HepG2 (cell line): ENCODE measurements at regions not wholly inside any gene's neighbourhood (a gene's known extent, or its start where the extent isn't known, plus 50 kb on each side); places are given as distances from the start of the nearest gene placed in this dataset.

Experiments
- FOXK2 ChIP-seq: fragments of 450-650 bp; IDR thresholded peaks from 2 replicates; pipeline ENCODE4 v1.6.1; 2016
- GATA4 ChIP-seq: sonication (generic); IDR thresholded peaks from 2 replicates; pipeline ENCODE4 v1.6.1; 2016; ENCODE audit warnings: antibody characterized with exemption, low read depth, borderline replicate concordance
- HDAC1 ChIP-seq: sonication (generic); formaldehyde crosslinking; IDR thresholded peaks from 2 replicates; pipeline ENCODE4 v1.5.1; 2020; ENCODE audit warnings: mild to moderate bottlenecking, missing genetic modification reagents
- MZF1 ChIP-seq: sonication (generic); formaldehyde crosslinking; IDR thresholded peaks from 2 replicates; pipeline ENCODE4 v1.8.1; 2023; ENCODE audit warnings: mild to moderate bottlenecking, missing genetic modification reagents, borderline replicate concordance
- NCOA2 ChIP-seq: sonication (generic); formaldehyde crosslinking; IDR thresholded peaks from 2 replicates; pipeline ENCODE4 v1.8.0; 2022; ENCODE audit warnings: inconsistent platforms
- NFIC ChIP-seq: IDR thresholded peaks from 2 replicates; pipeline ENCODE4 v1.6.1; 2012; ENCODE audit warnings: mild to moderate bottlenecking, low read length, inconsistent platforms
- RARA ChIP-seq: IDR thresholded peaks from 2 replicates; pipeline ENCODE4 v1.6.1; 2016; ENCODE audit warnings: missing genetic modification reagents, missing compliant biosample characterization
- RCOR2 ChIP-seq: IDR thresholded peaks from 2 replicates; pipeline ENCODE4 v1.6.1; 2016; ENCODE audit warnings: missing biosample characterization, missing genetic modification reagents
- SAP130 ChIP-seq: IDR thresholded peaks from 2 replicates; pipeline ENCODE4 v1.6.1; 2016; ENCODE audit warnings: low read depth
- SIX1 ChIP-seq: sonication (generic); formaldehyde crosslinking; IDR thresholded peaks from 2 replicates; pipeline ENCODE4 v1.4.0; 2020; ENCODE audit warnings: missing genetic modification reagents, borderline replicate concordance
- ZNF12 ChIP-seq: sonication (generic); formaldehyde crosslinking; IDR thresholded peaks from 2 replicates; pipeline ENCODE4 v1.5.0; 2020; ENCODE audit warnings: missing genetic modification reagents
- ZNF614 ChIP-seq: IDR thresholded peaks from 2 replicates; pipeline ENCODE4 v1.6.1; 2018; ENCODE audit warnings: missing biosample characterization, missing genetic modification reagents, inconsistent platforms, borderline replicate concordance
- ZNF644 ChIP-seq: IDR thresholded peaks from 2 replicates; pipeline ENCODE4 v1.6.1; 2016; ENCODE audit warnings: low read depth
- TF ChIP-seq, protein P1 (sequence below): sonication (generic); formaldehyde crosslinking; IDR thresholded peaks from 2 replicates; pipeline ENCODE4 v1.4.0; 2020; ENCODE audit warnings: missing genetic modification reagents
- TF ChIP-seq, protein P2 (sequence below): sonication (generic); formaldehyde crosslinking; IDR thresholded peaks from 2 replicates; pipeline ENCODE4 v1.4.0; 2020; ENCODE audit warnings: mild to moderate bottlenecking, low read depth, missing genetic modification reagents
- TF ChIP-seq, protein P3 (sequence below): sonication (generic); formaldehyde crosslinking; IDR thresholded peaks from 2 replicates; pipeline ENCODE4 v1.5.1; 2020; ENCODE audit warnings: mild to moderate bottlenecking, missing genetic modification reagents, borderline replicate concordance
- TF ChIP-seq, protein P4 (sequence below): sonication (generic); formaldehyde crosslinking; IDR thresholded peaks from 2 replicates; pipeline ENCODE4 v1.8.1; 2023; ENCODE audit warnings: mild to moderate bottlenecking, missing genetic modification reagents
- TF ChIP-seq, protein P5 (sequence below): IDR thresholded peaks from 2 replicates; pipeline ENCODE4 v1.4.0; 2020; ENCODE audit warnings: mild to moderate bottlenecking, missing genetic modification reagents

DNA sequence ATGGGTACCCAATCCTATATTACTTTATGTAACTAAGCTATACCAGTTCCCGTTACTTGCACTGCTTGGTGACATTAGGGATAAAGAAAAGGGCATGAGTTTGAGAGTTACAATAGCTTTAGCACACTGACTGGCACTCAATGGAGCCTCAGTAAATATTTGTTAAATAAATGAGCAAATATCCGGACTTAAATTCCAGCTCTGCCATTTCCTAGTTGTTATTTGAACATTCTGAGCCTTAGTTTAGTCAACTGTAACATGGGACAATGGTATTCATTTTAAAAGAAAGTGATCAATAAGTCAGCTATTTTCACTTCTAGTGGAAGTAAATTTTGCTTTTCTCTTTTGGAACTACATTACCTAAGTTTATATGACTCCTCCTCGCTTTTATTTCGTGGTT is 198.7 kb downstream of the ZC3H11B start (continued):
- TF ChIP-seq, protein P1, sequence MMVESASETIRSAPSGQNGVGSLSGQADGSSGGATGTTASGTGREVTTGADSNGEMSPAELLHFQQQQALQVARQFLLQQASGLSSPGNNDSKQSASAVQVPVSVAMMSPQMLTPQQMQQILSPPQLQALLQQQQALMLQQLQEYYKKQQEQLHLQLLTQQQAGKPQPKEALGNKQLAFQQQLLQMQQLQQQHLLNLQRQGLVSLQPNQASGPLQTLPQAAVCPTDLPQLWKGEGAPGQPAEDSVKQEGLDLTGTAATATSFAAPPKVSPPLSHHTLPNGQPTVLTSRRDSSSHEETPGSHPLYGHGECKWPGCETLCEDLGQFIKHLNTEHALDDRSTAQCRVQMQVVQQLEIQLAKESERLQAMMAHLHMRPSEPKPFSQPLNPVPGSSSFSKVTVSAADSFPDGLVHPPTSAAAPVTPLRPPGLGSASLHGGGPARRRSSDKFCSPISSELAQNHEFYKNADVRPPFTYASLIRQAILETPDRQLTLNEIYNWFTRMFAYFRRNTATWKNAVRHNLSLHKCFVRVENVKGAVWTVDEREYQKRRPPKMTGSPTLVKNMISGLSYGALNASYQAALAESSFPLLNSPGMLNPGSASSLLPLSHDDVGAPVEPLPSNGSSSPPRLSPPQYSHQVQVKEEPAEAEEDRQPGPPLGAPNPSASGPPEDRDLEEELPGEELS (CRISPR knock-in tag): peak; percentile 76
- TF ChIP-seq, protein P2, sequence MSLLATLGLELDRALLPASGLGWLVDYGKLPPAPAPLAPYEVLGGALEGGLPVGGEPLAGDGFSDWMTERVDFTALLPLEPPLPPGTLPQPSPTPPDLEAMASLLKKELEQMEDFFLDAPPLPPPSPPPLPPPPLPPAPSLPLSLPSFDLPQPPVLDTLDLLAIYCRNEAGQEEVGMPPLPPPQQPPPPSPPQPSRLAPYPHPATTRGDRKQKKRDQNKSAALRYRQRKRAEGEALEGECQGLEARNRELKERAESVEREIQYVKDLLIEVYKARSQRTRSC (CRISPR knock-in tag): no peak
- TF ChIP-seq HDAC1 (peak; percentile 46; the same call in 1 of the 2 replicates), ZNF614 (0 out of 2 replicates have a peak, but pooled peaks have one; percentile 43), ZNF12 (peak; percentile 75; the same call in 1 of the 2 replicates), RCOR2 (CRISPR knock-in tag) (peak; percentile 83), NFIC (peak; percentile 79; the same call in 1 of the 2 replicates), ZNF644 (CRISPR knock-in tag) (0 out of 2 replicates have a peak, but pooled peaks have one; percentile 38), GATA4 (peak; percentile 44; the same call in 1 of the 2 replicates), SAP130 (CRISPR knock-in tag) (peak; percentile 50; the same call in 1 of the 2 replicates), NCOA2 (CRISPR knock-in tag) (peak; percentile 85), MZF1 (CRISPR knock-in tag) (no peak), SIX1 (CRISPR knock-in tag) (peak; percentile 64; the same call in 1 of the 2 replicates), RARA (peak; percentile 80), FOXK2 (no peak)
- TF ChIP-seq, protein P3, sequence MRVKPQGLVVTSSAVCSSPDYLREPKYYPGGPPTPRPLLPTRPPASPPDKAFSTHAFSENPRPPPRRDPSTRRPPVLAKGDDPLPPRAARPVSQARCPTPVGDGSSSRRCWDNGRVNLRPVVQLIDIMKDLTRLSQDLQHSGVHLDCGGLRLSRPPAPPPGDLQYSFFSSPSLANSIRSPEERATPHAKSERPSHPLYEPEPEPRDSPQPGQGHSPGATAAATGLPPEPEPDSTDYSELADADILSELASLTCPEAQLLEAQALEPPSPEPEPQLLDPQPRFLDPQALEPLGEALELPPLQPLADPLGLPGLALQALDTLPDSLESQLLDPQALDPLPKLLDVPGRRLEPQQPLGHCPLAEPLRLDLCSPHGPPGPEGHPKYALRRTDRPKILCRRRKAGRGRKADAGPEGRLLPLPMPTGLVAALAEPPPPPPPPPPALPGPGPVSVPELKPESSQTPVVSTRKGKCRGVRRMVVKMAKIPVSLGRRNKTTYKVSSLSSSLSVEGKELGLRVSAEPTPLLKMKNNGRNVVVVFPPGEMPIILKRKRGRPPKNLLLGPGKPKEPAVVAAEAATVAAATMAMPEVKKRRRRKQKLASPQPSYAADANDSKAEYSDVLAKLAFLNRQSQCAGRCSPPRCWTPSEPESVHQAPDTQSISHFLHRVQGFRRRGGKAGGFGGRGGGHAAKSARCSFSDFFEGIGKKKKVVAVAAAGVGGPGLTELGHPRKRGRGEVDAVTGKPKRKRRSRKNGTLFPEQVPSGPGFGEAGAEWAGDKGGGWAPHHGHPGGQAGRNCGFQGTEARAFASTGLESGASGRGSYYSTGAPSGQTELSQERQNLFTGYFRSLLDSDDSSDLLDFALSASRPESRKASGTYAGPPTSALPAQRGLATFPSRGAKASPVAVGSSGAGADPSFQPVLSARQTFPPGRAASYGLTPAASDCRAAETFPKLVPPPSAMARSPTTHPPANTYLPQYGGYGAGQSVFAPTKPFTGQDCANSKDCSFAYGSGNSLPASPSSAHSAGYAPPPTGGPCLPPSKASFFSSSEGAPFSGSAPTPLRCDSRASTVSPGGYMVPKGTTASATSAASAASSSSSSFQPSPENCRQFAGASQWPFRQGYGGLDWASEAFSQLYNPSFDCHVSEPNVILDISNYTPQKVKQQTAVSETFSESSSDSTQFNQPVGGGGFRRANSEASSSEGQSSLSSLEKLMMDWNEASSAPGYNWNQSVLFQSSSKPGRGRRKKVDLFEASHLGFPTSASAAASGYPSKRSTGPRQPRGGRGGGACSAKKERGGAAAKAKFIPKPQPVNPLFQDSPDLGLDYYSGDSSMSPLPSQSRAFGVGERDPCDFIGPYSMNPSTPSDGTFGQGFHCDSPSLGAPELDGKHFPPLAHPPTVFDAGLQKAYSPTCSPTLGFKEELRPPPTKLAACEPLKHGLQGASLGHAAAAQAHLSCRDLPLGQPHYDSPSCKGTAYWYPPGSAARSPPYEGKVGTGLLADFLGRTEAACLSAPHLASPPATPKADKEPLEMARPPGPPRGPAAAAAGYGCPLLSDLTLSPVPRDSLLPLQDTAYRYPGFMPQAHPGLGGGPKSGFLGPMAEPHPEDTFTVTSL (CRISPR knock-in tag): peak; percentile 92; the same call in 1 of the 2 replicates
- TF ChIP-seq, protein P4, sequence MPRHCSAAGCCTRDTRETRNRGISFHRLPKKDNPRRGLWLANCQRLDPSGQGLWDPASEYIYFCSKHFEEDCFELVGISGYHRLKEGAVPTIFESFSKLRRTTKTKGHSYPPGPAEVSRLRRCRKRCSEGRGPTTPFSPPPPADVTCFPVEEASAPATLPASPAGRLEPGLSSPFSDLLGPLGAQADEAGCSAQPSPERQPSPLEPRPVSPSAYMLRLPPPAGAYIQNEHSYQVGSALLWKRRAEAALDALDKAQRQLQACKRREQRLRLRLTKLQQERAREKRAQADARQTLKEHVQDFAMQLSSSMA (CRISPR knock-in tag): no peak
- TF ChIP-seq, protein P5, sequence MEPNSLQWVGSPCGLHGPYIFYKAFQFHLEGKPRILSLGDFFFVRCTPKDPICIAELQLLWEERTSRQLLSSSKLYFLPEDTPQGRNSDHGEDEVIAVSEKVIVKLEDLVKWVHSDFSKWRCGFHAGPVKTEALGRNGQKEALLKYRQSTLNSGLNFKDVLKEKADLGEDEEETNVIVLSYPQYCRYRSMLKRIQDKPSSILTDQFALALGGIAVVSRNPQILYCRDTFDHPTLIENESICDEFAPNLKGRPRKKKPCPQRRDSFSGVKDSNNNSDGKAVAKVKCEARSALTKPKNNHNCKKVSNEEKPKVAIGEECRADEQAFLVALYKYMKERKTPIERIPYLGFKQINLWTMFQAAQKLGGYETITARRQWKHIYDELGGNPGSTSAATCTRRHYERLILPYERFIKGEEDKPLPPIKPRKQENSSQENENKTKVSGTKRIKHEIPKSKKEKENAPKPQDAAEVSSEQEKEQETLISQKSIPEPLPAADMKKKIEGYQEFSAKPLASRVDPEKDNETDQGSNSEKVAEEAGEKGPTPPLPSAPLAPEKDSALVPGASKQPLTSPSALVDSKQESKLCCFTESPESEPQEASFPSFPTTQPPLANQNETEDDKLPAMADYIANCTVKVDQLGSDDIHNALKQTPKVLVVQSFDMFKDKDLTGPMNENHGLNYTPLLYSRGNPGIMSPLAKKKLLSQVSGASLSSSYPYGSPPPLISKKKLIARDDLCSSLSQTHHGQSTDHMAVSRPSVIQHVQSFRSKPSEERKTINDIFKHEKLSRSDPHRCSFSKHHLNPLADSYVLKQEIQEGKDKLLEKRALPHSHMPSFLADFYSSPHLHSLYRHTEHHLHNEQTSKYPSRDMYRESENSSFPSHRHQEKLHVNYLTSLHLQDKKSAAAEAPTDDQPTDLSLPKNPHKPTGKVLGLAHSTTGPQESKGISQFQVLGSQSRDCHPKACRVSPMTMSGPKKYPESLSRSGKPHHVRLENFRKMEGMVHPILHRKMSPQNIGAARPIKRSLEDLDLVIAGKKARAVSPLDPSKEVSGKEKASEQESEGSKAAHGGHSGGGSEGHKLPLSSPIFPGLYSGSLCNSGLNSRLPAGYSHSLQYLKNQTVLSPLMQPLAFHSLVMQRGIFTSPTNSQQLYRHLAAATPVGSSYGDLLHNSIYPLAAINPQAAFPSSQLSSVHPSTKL: peak; percentile 97
